ENCODE measurements at regions not wholly inside any gene's neighbourhood (a gene's known extent, or its start where the extent isn't known, plus 50 kb on each side); places are given as distances from the start of the nearest gene placed in this dataset.

DNA sequence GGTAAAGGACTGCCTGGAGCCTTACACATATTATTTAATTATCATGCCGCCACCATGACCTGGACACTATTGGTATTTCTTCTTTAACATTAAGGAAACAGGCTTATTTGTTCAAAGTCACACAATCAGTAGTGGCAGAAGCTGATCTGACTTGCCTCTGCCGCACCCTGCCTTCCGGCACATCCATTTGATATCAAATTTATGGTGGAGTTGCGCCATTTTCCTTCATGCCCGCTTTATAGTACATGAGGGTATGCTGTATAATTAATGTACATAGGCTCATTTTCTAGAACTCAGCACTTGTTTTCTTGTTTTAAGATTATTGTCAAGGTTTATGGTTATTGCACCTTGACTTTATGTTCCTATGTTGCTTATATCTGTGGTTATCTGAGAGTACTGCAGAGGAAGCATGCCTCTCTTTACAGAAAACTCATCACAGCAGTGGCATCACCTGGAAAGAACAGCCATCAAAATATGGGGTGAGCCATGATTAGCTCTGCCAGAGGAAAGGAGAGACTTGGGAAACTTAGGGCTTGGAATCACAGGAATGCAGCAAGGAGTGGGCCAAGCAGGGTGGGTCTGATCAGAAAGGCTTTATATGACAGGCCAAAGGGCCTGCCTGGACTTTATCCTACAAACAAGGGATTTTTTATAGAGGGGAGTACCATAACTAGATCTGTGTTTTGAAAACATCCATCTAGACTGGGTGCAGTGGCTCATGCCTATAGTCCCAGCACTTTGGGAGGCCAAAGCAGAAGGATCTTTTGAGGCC lies 72.2 kb upstream of the GJB5 start:
- Mint-ChIP-seq H3K27me3 (ENCODE audit: low read depth) (peaks cover 19% of the 10 kb centered on the region), H3K9me3 (ENCODE audit: low read depth) (peaks cover 8% of the 10 kb centered on the region), H3K4me3 (ENCODE audit: unreplicated experiment) (no peak overlapping the region), H3K27ac (ENCODE audit: unreplicated experiment) (no peak overlapping the region), H3K4me1 (ENCODE audit: low read depth) (no peaks in the 10 kb centered on the region), H3K36me3 (ENCODE audit: low read depth) (no peaks in the 10 kb centered on the region)
- no peak for DNase-seq (ENCODE audit: low spot score)
- TF ChIP-seq, protein P1, sequence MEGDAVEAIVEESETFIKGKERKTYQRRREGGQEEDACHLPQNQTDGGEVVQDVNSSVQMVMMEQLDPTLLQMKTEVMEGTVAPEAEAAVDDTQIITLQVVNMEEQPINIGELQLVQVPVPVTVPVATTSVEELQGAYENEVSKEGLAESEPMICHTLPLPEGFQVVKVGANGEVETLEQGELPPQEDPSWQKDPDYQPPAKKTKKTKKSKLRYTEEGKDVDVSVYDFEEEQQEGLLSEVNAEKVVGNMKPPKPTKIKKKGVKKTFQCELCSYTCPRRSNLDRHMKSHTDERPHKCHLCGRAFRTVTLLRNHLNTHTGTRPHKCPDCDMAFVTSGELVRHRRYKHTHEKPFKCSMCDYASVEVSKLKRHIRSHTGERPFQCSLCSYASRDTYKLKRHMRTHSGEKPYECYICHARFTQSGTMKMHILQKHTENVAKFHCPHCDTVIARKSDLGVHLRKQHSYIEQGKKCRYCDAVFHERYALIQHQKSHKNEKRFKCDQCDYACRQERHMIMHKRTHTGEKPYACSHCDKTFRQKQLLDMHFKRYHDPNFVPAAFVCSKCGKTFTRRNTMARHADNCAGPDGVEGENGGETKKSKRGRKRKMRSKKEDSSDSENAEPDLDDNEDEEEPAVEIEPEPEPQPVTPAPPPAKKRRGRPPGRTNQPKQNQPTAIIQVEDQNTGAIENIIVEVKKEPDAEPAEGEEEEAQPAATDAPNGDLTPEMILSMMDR (IDR thresholded peaks at IDR 0.05): no peak

DNA sequence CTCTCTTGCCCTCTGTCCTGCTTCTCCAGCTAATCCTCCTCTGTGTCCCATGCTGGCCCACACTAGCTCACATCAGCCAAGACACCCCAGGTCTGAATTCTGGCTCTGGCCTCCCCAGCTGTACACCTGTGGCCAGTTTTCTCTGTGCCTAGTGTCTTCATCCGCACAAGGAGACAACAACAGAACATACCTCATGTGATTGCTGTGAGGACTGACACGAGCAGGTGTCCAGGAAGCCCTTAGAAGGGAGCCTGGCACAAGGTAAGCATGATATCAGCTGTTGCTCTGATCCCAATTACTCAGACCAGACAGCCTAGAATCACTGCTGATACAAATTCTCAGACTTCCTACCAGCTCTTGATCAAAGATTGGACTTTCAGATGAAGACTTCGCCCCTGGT lies 71.2 kb upstream of the GJB5 start:
- no peaks in the 10 kb centered on the region for H3K36me3 Mint-ChIP-seq (ENCODE audit: low read depth)
- H3K4me3 Mint-ChIP-seq (ENCODE audit: unreplicated experiment): no peak overlapping the region
- no peak overlapping the region for H3K27ac Mint-ChIP-seq (ENCODE audit: unreplicated experiment)
- no peaks in the 10 kb centered on the region for H3K4me1 Mint-ChIP-seq (ENCODE audit: low read depth)
- no peak for DNase-seq (ENCODE audit: low spot score)
- H3K9me3 Mint-ChIP-seq (ENCODE audit: low read depth): peaks cover 8% of the 10 kb centered on the region
- TF ChIP-seq, protein P1 (IDR thresholded peaks at IDR 0.05): no peak
- H3K27me3 Mint-ChIP-seq (ENCODE audit: low read depth): peaks cover 27% of the 10 kb centered on the region

DNA sequence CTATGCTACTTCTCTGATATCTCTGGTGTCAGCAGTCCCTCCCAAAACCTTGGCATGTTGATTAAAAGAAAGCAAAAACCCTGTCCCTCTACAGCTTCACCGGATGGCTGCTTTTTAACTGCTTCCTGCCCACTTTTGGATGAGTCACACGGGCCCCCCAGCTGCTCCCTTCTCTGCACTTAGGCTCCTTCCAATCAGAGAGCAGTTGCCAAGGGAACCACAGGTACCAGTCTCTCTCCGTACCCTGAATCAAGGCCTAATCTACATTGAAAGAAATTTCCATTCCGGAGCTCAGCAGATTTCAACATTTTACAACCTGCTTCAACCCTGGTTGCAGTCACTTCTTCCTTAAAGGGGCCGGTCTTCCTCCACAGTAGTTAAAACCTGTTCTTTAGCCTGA lies 70.6 kb upstream of the GJB5 start:
- no peaks in the 10 kb centered on the region for H3K36me3 Mint-ChIP-seq (ENCODE audit: low read depth)
- no peak overlapping the region for H3K27ac Mint-ChIP-seq (ENCODE audit: unreplicated experiment)
- peaks cover 21% of the 10 kb centered on the region for H3K27me3 Mint-ChIP-seq (ENCODE audit: low read depth)
- H3K4me1 Mint-ChIP-seq (ENCODE audit: low read depth): no peaks in the 10 kb centered on the region
- no peak overlapping the region for H3K4me3 Mint-ChIP-seq (ENCODE audit: unreplicated experiment)
- DNase-seq (ENCODE audit: low spot score): no peak
- TF ChIP-seq, protein P1 (IDR thresholded peaks at IDR 0.05): no peak
- H3K9me3 Mint-ChIP-seq (ENCODE audit: low read depth): peaks cover 8% of the 10 kb centered on the region

DNA sequence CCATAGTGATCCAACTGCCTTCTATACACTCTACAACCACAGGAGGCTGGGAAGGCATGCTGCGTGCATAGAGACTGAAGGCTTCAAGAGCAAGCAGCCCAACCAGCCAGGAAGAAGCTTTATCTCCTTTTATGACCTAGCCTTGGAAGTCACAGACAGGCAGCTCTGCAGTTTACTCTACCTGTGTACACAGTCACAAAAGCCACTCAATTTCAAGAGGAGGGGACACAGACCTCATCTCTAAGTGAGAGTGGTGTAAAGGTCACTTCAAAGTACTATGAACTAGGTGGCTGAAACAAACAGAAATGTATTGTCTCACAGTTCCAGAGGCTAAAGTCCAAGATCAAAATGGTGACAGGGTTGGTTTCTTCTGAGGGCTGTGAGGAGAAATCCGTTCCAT lies 69.6 kb upstream of the GJB5 start:
- TF ChIP-seq, protein P1 (IDR thresholded peaks at IDR 0.05): no peak
- Mint-ChIP-seq H3K4me3 (ENCODE audit: unreplicated experiment) (no peak overlapping the region), H3K9me3 (ENCODE audit: low read depth) (peaks cover 8% of the 10 kb centered on the region), H3K27ac (ENCODE audit: unreplicated experiment) (no peak overlapping the region), H3K36me3 (ENCODE audit: low read depth) (no peaks in the 10 kb centered on the region), H3K4me1 (ENCODE audit: low read depth) (no peaks in the 10 kb centered on the region), H3K27me3 (ENCODE audit: low read depth) (peaks cover 23% of the 10 kb centered on the region)
- DNase-seq (ENCODE audit: low spot score): no peak

DNA sequence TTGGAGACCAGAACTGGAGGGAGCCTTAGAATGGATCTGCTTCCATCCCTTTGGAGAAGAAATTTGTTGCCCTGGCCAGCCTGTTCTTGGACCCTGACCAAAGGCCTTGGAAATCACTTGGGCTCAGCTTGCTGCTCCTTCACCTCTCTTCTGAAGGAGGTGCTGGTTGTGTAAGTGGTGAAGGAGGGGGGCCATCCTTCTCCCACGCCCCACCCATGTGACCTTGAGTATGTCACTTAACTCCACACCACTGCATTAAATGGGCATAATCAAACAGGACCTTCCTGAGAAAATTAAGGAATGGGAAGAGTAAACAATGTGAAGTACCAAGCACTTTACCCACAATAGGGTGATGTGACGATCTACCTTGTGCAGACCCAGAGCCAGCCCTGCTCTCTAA lies 68.3 kb upstream of the GJB5 start:
- Mint-ChIP-seq H3K27me3 (ENCODE audit: low read depth) (peaks cover 20% of the 10 kb centered on the region), H3K36me3 (ENCODE audit: low read depth) (no peaks in the 10 kb centered on the region), H3K4me3 (ENCODE audit: unreplicated experiment) (no peak overlapping the region), H3K27ac (ENCODE audit: unreplicated experiment) (no peak overlapping the region), H3K4me1 (ENCODE audit: low read depth) (no peaks in the 10 kb centered on the region), H3K9me3 (ENCODE audit: low read depth) (peaks cover 8% of the 10 kb centered on the region)
- no peak for DNase-seq (ENCODE audit: low spot score)
- TF ChIP-seq, protein P1 (IDR thresholded peaks at IDR 0.05): no peak
